ENCODE measurements at regions not wholly inside any gene's neighbourhood (a gene's known extent, or its start where the extent isn't known, plus 50 kb on each side); places are given as distances from the start of the nearest gene placed in this dataset.

- no peak for TF ChIP-seq ZNF462 (CRISPR knock-in tag; IDR thresholded peaks at IDR 0.05)
- no peak for TF ChIP-seq STAT1 (IDR thresholded peaks at IDR 0.05; ENCODE audit: unreplicated experiment)
- no peak for TF ChIP-seq EZH2phosphoT487 (IDR thresholded peaks at IDR 0.05; ENCODE audit: unreplicated experiment)
- no peak for TF ChIP-seq EZH2 (IDR thresholded peaks at IDR 0.05; ENCODE audit: low read depth, unreplicated experiment)
Observed at GRCh38 chr11:123363556-123363955, 66.5 kb upstream of the GRAMD1B start (continued).

GRCh38 chr11:123362941-123363340 lies 67.1 kb upstream of the GRAMD1B start:
- no peaks in the 10 kb centered on the region for H4K20me1 ChIP-seq (replicated peaks; ENCODE audit: insufficient read depth)
- H3K4me2 ChIP-seq = 0 out of 2 replicates have a peak overlapping the region, but pooled peaks have one; percentile 32
- peak overlapping the region; percentile 66; the same call in 1 of the 2 replicates for H2AFZ ChIP-seq
- Mint-ChIP-seq H3K27me3 (ENCODE audit: insufficient read depth, low read depth, poor library complexity) (peaks cover 38% of the 10 kb centered on the region), H3K36me3 (ENCODE audit: low read depth) (no peaks in the 10 kb centered on the region), H3K4me3 (no peak overlapping the region), H3K27ac (no peak overlapping the region), H3K9me3 (no peaks in the 10 kb centered on the region; the same call in 2 of the 3 replicates), H3K4me1 (peaks cover 18% of the 10 kb centered on the region; the same call in 2 of the 3 replicates)
- H3F3A ChIP-seq (replicated peaks; ENCODE audit: low read depth) = no peaks in the 10 kb centered on the region
- H3K36me3 ChIP-seq (ENCODE audit: insufficient read depth) = no peaks in the 10 kb centered on the region
- no peak overlapping the region for H3K4me3 ChIP-seq
- peaks cover 14% of the 10 kb centered on the region for H3K4me1 ChIP-seq (ENCODE audit: insufficient read depth)
- no peaks in the 10 kb centered on the region for H3K9me2 ChIP-seq (ENCODE audit: insufficient read depth)
- H3K27me3 ChIP-seq (ENCODE audit: insufficient read depth) = peaks cover 44% of the 10 kb centered on the region
- no peak overlapping the region for H3K27ac ChIP-seq (ENCODE audit: low read depth)
- DNase-seq (ENCODE audit: low spot score) (no peak), ATAC-seq (no peak)
- H3K79me2 ChIP-seq (replicated peaks; ENCODE audit: insufficient read depth) = no peaks in the 10 kb centered on the region
- TF ChIP-seq ETS1 (IDR thresholded peaks at IDR 0.05) (no peak), REST (IDR thresholded peaks at IDR 0.05; ENCODE audit: unreplicated experiment) (no peak), ZNF114 (CRISPR knock-in tag; IDR thresholded peaks at IDR 0.05) (no peak), CREB1 (CRISPR knock-in tag; IDR thresholded peaks at IDR 0.05; ENCODE audit: low read depth) (no peak), STAT1 (IDR thresholded peaks at IDR 0.05; ENCODE audit: unreplicated experiment) (no peak), JUNB (IDR thresholded peaks at IDR 0.05; ENCODE audit: unreplicated experiment) (no peak), ZNF331 (CRISPR knock-in tag; IDR thresholded peaks at IDR 0.05; ENCODE audit: low read depth) (no peak), EZH2phosphoT487 (IDR thresholded peaks at IDR 0.05; ENCODE audit: unreplicated experiment) (no peak), POLR2AphosphoS5 (IDR thresholded peaks at IDR 0.05; ENCODE audit: low read depth) (no peak), EZH2 (IDR thresholded peaks at IDR 0.05; ENCODE audit: low read depth, unreplicated experiment) (no peak)
